Neural progenitor cell (in vitro differentiated cells): ENCODE measurements at regions not wholly inside any gene's neighbourhood (a gene's known extent, or its start where the extent isn't known, plus 50 kb on each side); places are given as distances from the start of the nearest gene placed in this dataset.

ENCODE experiments used
- DNase-seq: peaks from one replicate; pipeline ENCODE4 v3.0.0-alpha.2; 2016; ENCODE audit warnings: low spot score
- H2AFZ ChIP-seq: fragments of 200-600 bp; sonication (generic); replicated peaks from 2 replicates; pipeline ENCODE4 v1.6.1; 2016; ENCODE audit warnings: antibody characterized with exemption
- H3F3A ChIP-seq: fragments of 200-600 bp; sonication (generic); 2 replicates; pipeline ENCODE4 v1.6.1; 2016; ENCODE audit warnings: antibody characterized with exemption, low read depth
- H3K27ac ChIP-seq: fragments of 200-600 bp; sonication (generic); 2 replicates; pipeline ENCODE4 v1.5.1; 2016; ENCODE audit warnings: mild to moderate bottlenecking
- H3K27me3 ChIP-seq: fragments of 200-600 bp; sonication (generic); 2 replicates; pipeline ENCODE4 v1.6.1; 2016; ENCODE audit warnings: mild to moderate bottlenecking, moderate library complexity
- H3K36me3 ChIP-seq: fragments of 200-600 bp; sonication (generic); 2 replicates; pipeline ENCODE4 v1.5.1; 2016
- H3K4me1 ChIP-seq: fragments of 200-600 bp; sonication (generic); 2 replicates; pipeline ENCODE4 v1.6.1; 2016; ENCODE audit warnings: mixed run types
- H3K4me2 ChIP-seq: fragments of 200-600 bp; sonication (generic); 2 replicates; pipeline ENCODE4 v1.6.1; 2016
- H3K4me3 ChIP-seq: fragments of 200-600 bp; sonication (generic); 2 replicates; pipeline ENCODE4 v1.5.1; 2016
- H3K79me2 ChIP-seq: fragments of 200-600 bp; sonication (generic); 2 replicates; pipeline ENCODE4 v1.6.1; 2016; ENCODE audit warnings: low read depth
- H3K9ac ChIP-seq: fragments of 200-600 bp; sonication (generic); 2 replicates; pipeline ENCODE4 v1.6.1; 2016
- H3K9me3 ChIP-seq: fragments of 200-600 bp; sonication (generic); 2 replicates; pipeline ENCODE4 v1.5.1; 2016; ENCODE audit warnings: low read depth
- H4K20me1 ChIP-seq: fragments of 200-600 bp; sonication (generic); 2 replicates; pipeline ENCODE4 v1.6.1; 2016; ENCODE audit warnings: low read depth
- H3K27ac Mint-ChIP-seq: 3 replicates; pipeline ENCODE4 v1.8.0; 2021; ENCODE audit warnings: mixed read lengths
- H3K27me3 Mint-ChIP-seq: 2 replicates; pipeline ENCODE4 v1.8.0; 2022; ENCODE audit warnings: low read depth, mild to moderate bottlenecking, inconsistent platforms, moderate library complexity, mixed read lengths; ENCODE audit not compliant: insufficient read depth
- H3K36me3 Mint-ChIP-seq: 3 replicates; pipeline ENCODE4 v1.8.0; 2021; ENCODE audit warnings: mixed read lengths
- H3K4me1 Mint-ChIP-seq: 3 replicates; pipeline ENCODE4 v1.8.0; 2021; ENCODE audit warnings: mixed read lengths
- H3K4me3 Mint-ChIP-seq: 3 replicates; pipeline ENCODE4 v1.8.0; 2021; ENCODE audit warnings: mild to moderate bottlenecking, moderate library complexity, mixed read lengths
- H3K9me3 Mint-ChIP-seq: 3 replicates; pipeline ENCODE4 v1.8.0; 2020; ENCODE audit warnings: mixed read lengths
- EZH2 ChIP-seq: fragments of 200-600 bp; sonication (generic); IDR thresholded peaks from 2 replicates; pipeline ENCODE4 v1.6.1; 2017; ENCODE audit warnings: antibody characterized with exemption, mild to moderate bottlenecking, moderate library complexity
- EZH2phosphoT487 ChIP-seq: fragments of 200-600 bp; sonication (generic); IDR thresholded peaks from 2 replicates; pipeline ENCODE4 v1.6.1; 2017; ENCODE audit warnings: antibody characterized with exemption
- TF ChIP-seq, protein P1 (sequence below): fragments of 200-600 bp; sonication (generic); IDR thresholded peaks from 2 replicates; pipeline ENCODE4 v1.5.1; 2017; ENCODE audit warnings: antibody characterized with exemption, mild to moderate bottlenecking

DNA sequence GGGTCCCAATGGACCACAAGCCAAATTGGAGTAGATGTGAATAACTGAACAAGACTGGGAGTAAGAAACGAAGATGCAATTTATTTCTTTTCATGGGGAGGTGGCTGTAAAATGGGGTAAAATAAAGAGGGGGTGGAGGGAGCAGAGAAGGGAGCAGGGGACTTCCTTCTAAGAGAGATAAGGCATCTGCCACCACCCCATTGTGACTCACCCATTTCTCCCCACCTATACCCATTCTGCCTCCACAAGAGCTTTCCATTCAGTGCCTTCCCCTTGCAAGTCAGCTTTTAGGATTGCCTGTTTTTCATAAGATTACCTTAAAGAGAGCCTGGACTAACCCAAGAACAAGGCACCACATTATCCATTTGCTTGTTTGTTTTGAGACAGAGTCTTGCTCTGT, 87.1 kb upstream of the PAX2 start:
- no peak overlapping the region for H3K9ac ChIP-seq
- peaks cover 68% of the 10 kb centered on the region for H3K27me3 Mint-ChIP-seq
- no peak overlapping the region for H3K27ac ChIP-seq
- H3K4me2 ChIP-seq = no peak overlapping the region
- no peaks in the 10 kb centered on the region for H3K9me3 ChIP-seq
- peaks cover 27% of the 10 kb centered on the region for H3K4me1 ChIP-seq
- DNase-seq = no peak
- no peak overlapping the region for H2AFZ ChIP-seq
- H3K4me1 Mint-ChIP-seq = peaks cover 23% of the 10 kb centered on the region
- H3K27me3 ChIP-seq = peaks cover 100% of the 10 kb centered on the region
- H3K4me3 Mint-ChIP-seq = no peak overlapping the region
- H3K36me3 ChIP-seq = no peaks in the 10 kb centered on the region
- peaks cover 62% of the 10 kb centered on the region for H4K20me1 ChIP-seq
- H3K27ac Mint-ChIP-seq = no peak overlapping the region
- H3F3A ChIP-seq = peaks cover 25% of the 10 kb centered on the region
- no peaks in the 10 kb centered on the region for H3K36me3 Mint-ChIP-seq
- TF ChIP-seq, protein P1, sequence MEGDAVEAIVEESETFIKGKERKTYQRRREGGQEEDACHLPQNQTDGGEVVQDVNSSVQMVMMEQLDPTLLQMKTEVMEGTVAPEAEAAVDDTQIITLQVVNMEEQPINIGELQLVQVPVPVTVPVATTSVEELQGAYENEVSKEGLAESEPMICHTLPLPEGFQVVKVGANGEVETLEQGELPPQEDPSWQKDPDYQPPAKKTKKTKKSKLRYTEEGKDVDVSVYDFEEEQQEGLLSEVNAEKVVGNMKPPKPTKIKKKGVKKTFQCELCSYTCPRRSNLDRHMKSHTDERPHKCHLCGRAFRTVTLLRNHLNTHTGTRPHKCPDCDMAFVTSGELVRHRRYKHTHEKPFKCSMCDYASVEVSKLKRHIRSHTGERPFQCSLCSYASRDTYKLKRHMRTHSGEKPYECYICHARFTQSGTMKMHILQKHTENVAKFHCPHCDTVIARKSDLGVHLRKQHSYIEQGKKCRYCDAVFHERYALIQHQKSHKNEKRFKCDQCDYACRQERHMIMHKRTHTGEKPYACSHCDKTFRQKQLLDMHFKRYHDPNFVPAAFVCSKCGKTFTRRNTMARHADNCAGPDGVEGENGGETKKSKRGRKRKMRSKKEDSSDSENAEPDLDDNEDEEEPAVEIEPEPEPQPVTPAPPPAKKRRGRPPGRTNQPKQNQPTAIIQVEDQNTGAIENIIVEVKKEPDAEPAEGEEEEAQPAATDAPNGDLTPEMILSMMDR = no peak
- no peak for TF ChIP-seq EZH2
- no peak for TF ChIP-seq EZH2phosphoT487
- H3K79me2 ChIP-seq = no peaks in the 10 kb centered on the region
- peaks cover 4% of the 10 kb centered on the region for H3K9me3 Mint-ChIP-seq
- no peak overlapping the region for H3K4me3 ChIP-seq

DNA sequence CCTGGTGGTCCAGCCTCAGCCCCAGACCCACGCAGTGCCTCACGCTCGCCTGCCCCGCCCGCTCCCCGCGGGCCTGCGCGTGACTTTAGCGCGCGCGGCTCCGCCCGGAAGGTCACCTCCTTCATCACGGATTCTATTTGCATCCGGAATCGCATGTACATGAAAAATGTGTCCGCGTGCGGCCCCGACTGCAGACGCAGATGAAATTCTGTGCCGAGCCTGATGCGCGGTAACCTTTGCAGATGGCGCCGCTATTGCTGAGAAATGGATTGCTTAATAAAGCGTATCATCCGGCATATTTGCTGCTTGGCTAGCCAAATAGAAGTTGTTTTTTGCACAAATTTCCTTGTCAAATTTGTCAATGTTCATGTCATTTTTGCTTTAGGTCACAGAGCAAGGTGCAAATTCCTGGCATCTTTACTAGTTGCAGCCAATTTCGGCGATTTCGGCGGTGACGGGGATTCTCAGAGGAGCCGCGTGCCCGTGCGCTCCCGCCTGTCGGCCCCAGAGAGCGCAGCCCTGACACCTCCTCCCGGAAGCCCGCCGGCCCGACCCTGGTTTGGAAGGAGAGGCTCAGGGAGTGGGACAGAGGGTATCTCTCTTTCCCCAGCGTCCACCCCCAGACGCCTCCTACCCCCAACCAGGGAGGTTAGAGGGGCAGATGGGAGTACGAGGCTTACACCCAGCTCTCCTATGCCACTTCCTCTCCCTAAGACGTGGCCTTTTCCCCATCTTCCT, 85.9 kb upstream of the PAX2 start:
- Histone ChIP-seq H3F3A (peaks cover 24% of the 10 kb centered on the region), H4K20me1 (peaks cover 51% of the 10 kb centered on the region), H3K4me3 (no peak overlapping the region), H3K9me3 (no peaks in the 10 kb centered on the region), H3K36me3 (no peaks in the 10 kb centered on the region), H3K27ac (no peak overlapping the region), H3K4me1 (peaks cover 22% of the 10 kb centered on the region), H3K9ac (no peak overlapping the region), H3K4me2 (no peak overlapping the region), H3K27me3 (peaks cover 100% of the 10 kb centered on the region), H3K79me2 (no peaks in the 10 kb centered on the region), H2AFZ (no peak overlapping the region)
- no peaks in the 10 kb centered on the region for H3K36me3 Mint-ChIP-seq
- TF ChIP-seq EZH2phosphoT487 = peak; percentile 98
- TF ChIP-seq EZH2 = peak; percentile 99
- TF ChIP-seq, protein P1 = no peak
- DNase-seq = no peak
- no peak overlapping the region for H3K27ac Mint-ChIP-seq
- H3K4me3 Mint-ChIP-seq = peak overlapping the region; percentile 59
- peaks cover 4% of the 10 kb centered on the region for H3K9me3 Mint-ChIP-seq
- peaks cover 71% of the 10 kb centered on the region for H3K27me3 Mint-ChIP-seq
- peaks cover 15% of the 10 kb centered on the region for H3K4me1 Mint-ChIP-seq

DNA sequence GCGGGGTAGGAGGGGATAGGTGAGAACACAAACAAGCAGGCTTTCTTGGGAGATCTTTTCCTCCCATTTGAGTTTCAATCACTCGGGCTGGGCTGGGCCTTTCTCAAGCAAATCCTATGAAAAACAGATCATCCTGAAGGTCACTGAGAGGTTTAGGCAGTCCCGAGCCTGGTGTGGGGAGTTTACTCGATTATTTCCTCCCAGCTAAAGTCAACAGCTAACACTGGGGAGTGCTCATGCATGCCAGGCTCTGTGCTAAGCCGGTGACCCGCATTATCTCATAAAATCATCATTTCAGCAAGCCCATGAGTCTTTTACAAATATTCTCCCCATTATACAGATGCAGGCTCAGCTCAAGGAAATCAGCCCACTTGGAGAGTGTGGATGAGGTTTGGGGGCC, 85.0 kb upstream of the PAX2 start:
- no peak for DNase-seq
- no peak overlapping the region for H3K27ac ChIP-seq
- H3K4me2 ChIP-seq = no peak overlapping the region
- H3F3A ChIP-seq = peaks cover 17% of the 10 kb centered on the region
- H3K4me1 ChIP-seq = peaks cover 14% of the 10 kb centered on the region
- no peak overlapping the region for H2AFZ ChIP-seq
- peaks cover 100% of the 10 kb centered on the region for H3K27me3 ChIP-seq
- TF ChIP-seq EZH2 (no peak), EZH2phosphoT487 (no peak)
- TF ChIP-seq, protein P1 = no peak
- H3K9ac ChIP-seq = no peak overlapping the region
- Mint-ChIP-seq H3K4me3 (no peak overlapping the region), H3K27me3 (peaks cover 70% of the 10 kb centered on the region), H3K4me1 (peaks cover 10% of the 10 kb centered on the region), H3K27ac (no peak overlapping the region), H3K9me3 (peaks cover 4% of the 10 kb centered on the region), H3K36me3 (no peaks in the 10 kb centered on the region)
- H3K9me3 ChIP-seq = no peaks in the 10 kb centered on the region
- H3K4me3 ChIP-seq = no peak overlapping the region
- H3K36me3 ChIP-seq = no peaks in the 10 kb centered on the region
- no peaks in the 10 kb centered on the region for H3K79me2 ChIP-seq
- H4K20me1 ChIP-seq = peaks cover 43% of the 10 kb centered on the region
